Neural cell (in vitro differentiated cells): ENCODE measurements at regions not wholly inside any gene's neighbourhood (a gene's known extent, or its start where the extent isn't known, plus 50 kb on each side); places are given as distances from the start of the nearest gene placed in this dataset.

Source experiments
- H2AFZ ChIP-seq: fragments of 200-600, 300-800 bp; sonication (generic), shearing (Covaris generic); 2 replicates; pipeline ENCODE4 v1.6.0; 2014; ENCODE audit warnings: low read depth, mild to moderate bottlenecking, antibody characterized with exemption, low read length, moderate library complexity
- H3F3A ChIP-seq: fragments of 200-600 bp; shearing (Covaris generic); 2 replicates; pipeline ENCODE4 v1.6.1; 2016; ENCODE audit warnings: mild to moderate bottlenecking, moderate library complexity, mixed read lengths, antibody characterized with exemption, low read length; ENCODE audit not compliant: insufficient read depth, poor library complexity, severe bottlenecking
- H3K27ac ChIP-seq: fragments of 200-600, 300-800 bp; sonication (generic), shearing (Covaris generic); 2 replicates; pipeline ENCODE4 v1.5.1; 2014; ENCODE audit warnings: mild to moderate bottlenecking, low read length, moderate library complexity
- H3K27me3 ChIP-seq: fragments of 300-800, 200-600 bp; sonication (generic), shearing (Covaris generic); 2 replicates; pipeline ENCODE4 v1.6.0; 2014; ENCODE audit warnings: mild to moderate bottlenecking, low read depth, low read length, moderate library complexity; ENCODE audit not compliant: insufficient read depth
- H3K36me3 ChIP-seq: fragments of 300-800, 200-600 bp; sonication (generic), shearing (Covaris generic); 2 replicates; pipeline ENCODE4 v1.5.1; 2014; ENCODE audit warnings: mild to moderate bottlenecking, antibody characterized with exemption, low read length, moderate library complexity; ENCODE audit not compliant: insufficient read depth
- H3K4me2 ChIP-seq: fragments of 300-800, 200-600 bp; sonication (generic), shearing (Covaris generic); 2 replicates; pipeline ENCODE4 v1.6.0; 2014; ENCODE audit warnings: mild to moderate bottlenecking, low read length
- H3K4me3 ChIP-seq: fragments of 300-800, 200-600 bp; sonication (generic), shearing (Covaris generic); 2 replicates; pipeline ENCODE4 v1.5.1; 2014; ENCODE audit warnings: mild to moderate bottlenecking, low read length, moderate library complexity
- H3K79me2 ChIP-seq: fragments of 200-600 bp; shearing (Covaris generic); replicated peaks from 2 replicates; pipeline ENCODE4 v1.6.0; 2014; ENCODE audit warnings: mild to moderate bottlenecking, low read length, moderate library complexity; ENCODE audit not compliant: insufficient read depth
- H3K9ac ChIP-seq: fragments of 300-800, 200-600 bp; sonication (generic), shearing (Covaris generic); 2 replicates; pipeline ENCODE4 v1.6.1; 2016; ENCODE audit warnings: mild to moderate bottlenecking, low read length, mixed read lengths
- H3K9me2 ChIP-seq: fragments of 200-600 bp; shearing (Covaris generic); 2 replicates; pipeline ENCODE4 v1.6.1; 2016; ENCODE audit warnings: mild to moderate bottlenecking, low read length, mixed read lengths; ENCODE audit not compliant: insufficient read depth
- H3K9me3 ChIP-seq: fragments of 200-600, 300-800 bp; sonication (generic), shearing (Covaris generic); 2 replicates; pipeline ENCODE4 v1.6.1; 2016; ENCODE audit warnings: mild to moderate bottlenecking, mixed run types, low read length, moderate library complexity, mixed read lengths
- H4K20me1 ChIP-seq: fragments of 200-600 bp; shearing (Covaris generic); 2 replicates; pipeline ENCODE4 v1.6.1; 2016; ENCODE audit warnings: mild to moderate bottlenecking, mixed run types; ENCODE audit not compliant: insufficient read depth
- EP300 ChIP-seq: fragments of 450-650 bp; conservative IDR thresholded peaks from 2 replicates; pipeline ENCODE4 v1.6.1; 2014; ENCODE audit warnings: antibody characterized with exemption, mild to moderate bottlenecking, moderate library complexity; ENCODE audit not compliant: poor library complexity, severe bottlenecking
- MXI1 ChIP-seq: fragments of 450-650 bp; conservative IDR thresholded peaks from 2 replicates; pipeline ENCODE4 v1.6.1; 2014; ENCODE audit warnings: antibody characterized with exemption, mild to moderate bottlenecking; ENCODE audit not compliant: poor library complexity, severe bottlenecking
- POLR2AphosphoS5 ChIP-seq: IDR thresholded peaks from 2 replicates; pipeline ENCODE4 v1.6.1; 2012
- RAD21 ChIP-seq: fragments of 450-650 bp; conservative IDR thresholded peaks from 2 replicates; pipeline ENCODE4 v1.6.1; 2014; ENCODE audit warnings: antibody characterized with exemption, mild to moderate bottlenecking, moderate library complexity
- SMC3 ChIP-seq: fragments of 450-650 bp; conservative IDR thresholded peaks from 2 replicates; pipeline ENCODE4 v1.6.1; 2014; ENCODE audit warnings: antibody characterized with exemption, mild to moderate bottlenecking, moderate library complexity; ENCODE audit not compliant: poor library complexity
- TAF1 ChIP-seq: IDR thresholded peaks from 2 replicates; pipeline ENCODE4 v1.6.1; 2012; ENCODE audit warnings: low read depth
- TF ChIP-seq, protein P1 (sequence below): fragments of 450-650 bp; IDR thresholded peaks from 2 replicates; pipeline ENCODE4 v1.5.1; 2014; ENCODE audit warnings: antibody characterized with exemption, mild to moderate bottlenecking, moderate library complexity; ENCODE audit not compliant: poor library complexity, severe bottlenecking
- TF ChIP-seq, protein P2 (sequence below): IDR thresholded peaks from 2 replicates; pipeline ENCODE4 v1.6.1; 2012; ENCODE audit warnings: borderline replicate concordance

- H3K9me3 ChIP-seq, result no peaks in the 10 kb centered on the region
- H4K20me1 ChIP-seq, result no peaks in the 10 kb centered on the region
- H3K9me2 ChIP-seq, result no peaks in the 10 kb centered on the region
- no peaks in the 10 kb centered on the region for H3K79me2 ChIP-seq
- TF ChIP-seq MXI1, result no peak
- H3K4me3 ChIP-seq, result no peak overlapping the region
- no peak overlapping the region for H3K27ac ChIP-seq
- no peaks in the 10 kb centered on the region for H3K27me3 ChIP-seq
- no peak overlapping the region for H2AFZ ChIP-seq
- no peaks in the 10 kb centered on the region for H3K36me3 ChIP-seq
- no peaks in the 10 kb centered on the region for H3F3A ChIP-seq
- no peak overlapping the region for H3K9ac ChIP-seq
- H3K4me2 ChIP-seq, result no peak overlapping the region
These were observed 549.2 kb downstream of the MIAT start for GRCh38 chr22:27206374-27207133.

- no peaks in the 10 kb centered on the region for H3F3A ChIP-seq
- no peak overlapping the region for H2AFZ ChIP-seq
- H3K79me2 ChIP-seq, result no peaks in the 10 kb centered on the region
- H3K9me2 ChIP-seq, result no peaks in the 10 kb centered on the region
- H3K4me2 ChIP-seq, result no peak overlapping the region
- no peak overlapping the region for H3K9ac ChIP-seq
- H3K4me3 ChIP-seq, result no peak overlapping the region
- no peak overlapping the region for H3K27ac ChIP-seq
- H3K36me3 ChIP-seq, result no peaks in the 10 kb centered on the region
- no peaks in the 10 kb centered on the region for H3K27me3 ChIP-seq
- no peak for TF ChIP-seq EP300
- TF ChIP-seq SMC3, result no peak
- no peak for TF ChIP-seq MXI1
- no peaks in the 10 kb centered on the region for H4K20me1 ChIP-seq
- no peaks in the 10 kb centered on the region for H3K9me3 ChIP-seq
These were observed 549.9 kb downstream of the MIAT start for GRCh38 chr22:27207266-27207665.

- H3K9ac ChIP-seq, result no peak overlapping the region
- no peak overlapping the region for H3K4me2 ChIP-seq
- no peak overlapping the region for H3K27ac ChIP-seq
- H3F3A ChIP-seq, result no peaks in the 10 kb centered on the region
- no peak overlapping the region for H3K4me3 ChIP-seq
- H3K79me2 ChIP-seq, result no peaks in the 10 kb centered on the region
- H3K9me2 ChIP-seq, result no peaks in the 10 kb centered on the region
- H3K27me3 ChIP-seq, result no peaks in the 10 kb centered on the region
- H3K36me3 ChIP-seq, result no peaks in the 10 kb centered on the region
- H4K20me1 ChIP-seq, result no peaks in the 10 kb centered on the region
- H3K9me3 ChIP-seq, result no peaks in the 10 kb centered on the region
- no peak overlapping the region for H2AFZ ChIP-seq
- TF ChIP-seq MXI1 (no peak), SMC3 (no peak), EP300 (no peak), TAF1 (no peak), POLR2AphosphoS5 (no peak), RAD21 (no peak)
- TF ChIP-seq, protein P1, sequence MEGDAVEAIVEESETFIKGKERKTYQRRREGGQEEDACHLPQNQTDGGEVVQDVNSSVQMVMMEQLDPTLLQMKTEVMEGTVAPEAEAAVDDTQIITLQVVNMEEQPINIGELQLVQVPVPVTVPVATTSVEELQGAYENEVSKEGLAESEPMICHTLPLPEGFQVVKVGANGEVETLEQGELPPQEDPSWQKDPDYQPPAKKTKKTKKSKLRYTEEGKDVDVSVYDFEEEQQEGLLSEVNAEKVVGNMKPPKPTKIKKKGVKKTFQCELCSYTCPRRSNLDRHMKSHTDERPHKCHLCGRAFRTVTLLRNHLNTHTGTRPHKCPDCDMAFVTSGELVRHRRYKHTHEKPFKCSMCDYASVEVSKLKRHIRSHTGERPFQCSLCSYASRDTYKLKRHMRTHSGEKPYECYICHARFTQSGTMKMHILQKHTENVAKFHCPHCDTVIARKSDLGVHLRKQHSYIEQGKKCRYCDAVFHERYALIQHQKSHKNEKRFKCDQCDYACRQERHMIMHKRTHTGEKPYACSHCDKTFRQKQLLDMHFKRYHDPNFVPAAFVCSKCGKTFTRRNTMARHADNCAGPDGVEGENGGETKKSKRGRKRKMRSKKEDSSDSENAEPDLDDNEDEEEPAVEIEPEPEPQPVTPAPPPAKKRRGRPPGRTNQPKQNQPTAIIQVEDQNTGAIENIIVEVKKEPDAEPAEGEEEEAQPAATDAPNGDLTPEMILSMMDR, result no peak
- TF ChIP-seq, protein P2, sequence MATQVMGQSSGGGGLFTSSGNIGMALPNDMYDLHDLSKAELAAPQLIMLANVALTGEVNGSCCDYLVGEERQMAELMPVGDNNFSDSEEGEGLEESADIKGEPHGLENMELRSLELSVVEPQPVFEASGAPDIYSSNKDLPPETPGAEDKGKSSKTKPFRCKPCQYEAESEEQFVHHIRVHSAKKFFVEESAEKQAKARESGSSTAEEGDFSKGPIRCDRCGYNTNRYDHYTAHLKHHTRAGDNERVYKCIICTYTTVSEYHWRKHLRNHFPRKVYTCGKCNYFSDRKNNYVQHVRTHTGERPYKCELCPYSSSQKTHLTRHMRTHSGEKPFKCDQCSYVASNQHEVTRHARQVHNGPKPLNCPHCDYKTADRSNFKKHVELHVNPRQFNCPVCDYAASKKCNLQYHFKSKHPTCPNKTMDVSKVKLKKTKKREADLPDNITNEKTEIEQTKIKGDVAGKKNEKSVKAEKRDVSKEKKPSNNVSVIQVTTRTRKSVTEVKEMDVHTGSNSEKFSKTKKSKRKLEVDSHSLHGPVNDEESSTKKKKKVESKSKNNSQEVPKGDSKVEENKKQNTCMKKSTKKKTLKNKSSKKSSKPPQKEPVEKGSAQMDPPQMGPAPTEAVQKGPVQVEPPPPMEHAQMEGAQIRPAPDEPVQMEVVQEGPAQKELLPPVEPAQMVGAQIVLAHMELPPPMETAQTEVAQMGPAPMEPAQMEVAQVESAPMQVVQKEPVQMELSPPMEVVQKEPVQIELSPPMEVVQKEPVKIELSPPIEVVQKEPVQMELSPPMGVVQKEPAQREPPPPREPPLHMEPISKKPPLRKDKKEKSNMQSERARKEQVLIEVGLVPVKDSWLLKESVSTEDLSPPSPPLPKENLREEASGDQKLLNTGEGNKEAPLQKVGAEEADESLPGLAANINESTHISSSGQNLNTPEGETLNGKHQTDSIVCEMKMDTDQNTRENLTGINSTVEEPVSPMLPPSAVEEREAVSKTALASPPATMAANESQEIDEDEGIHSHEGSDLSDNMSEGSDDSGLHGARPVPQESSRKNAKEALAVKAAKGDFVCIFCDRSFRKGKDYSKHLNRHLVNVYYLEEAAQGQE, result no peak
These were observed 550.5 kb downstream of the MIAT start for GRCh38 chr22:27207907-27208306.
